Esophagus muscularis mucosa (tissue), 3 donors: ENCODE measurements at regions not wholly inside any gene's neighbourhood (a gene's known extent, or its start where the extent isn't known, plus 50 kb on each side); places are given as distances from the start of the nearest gene placed in this dataset.

ENCODE experiments used
- POLR2A ChIP-seq: fragments of 450-650 bp; IDR thresholded peaks from one replicate; pipeline ENCODE4 v1.6.1; 2017; ENCODE audit warnings: antibody characterized with exemption, moderate library complexity, mild to moderate bottlenecking, low read depth
- POLR2AphosphoS5 ChIP-seq, 2 donors: sonication (generic); formaldehyde crosslinking; IDR thresholded peaks; one replicate each; pipeline ENCODE4 v1.6.1; 2017; ENCODE audit warnings: antibody characterized with exemption in 2 of 2
- TF ChIP-seq, protein P1 (sequence below), 3 experiments: fragments of 200-600 bp in 2 of 3; fragments of 450-650 bp in 1 of 3; sonication (generic) in 2 of 3; IDR thresholded peaks; one replicate each; pipeline ENCODE4 v1.5.1; 2017 to 2019; ENCODE audit warnings: antibody characterized with exemption in 3 of 3, mild to moderate bottlenecking in 2 of 3, moderate library complexity in 1 of 3

DNA sequence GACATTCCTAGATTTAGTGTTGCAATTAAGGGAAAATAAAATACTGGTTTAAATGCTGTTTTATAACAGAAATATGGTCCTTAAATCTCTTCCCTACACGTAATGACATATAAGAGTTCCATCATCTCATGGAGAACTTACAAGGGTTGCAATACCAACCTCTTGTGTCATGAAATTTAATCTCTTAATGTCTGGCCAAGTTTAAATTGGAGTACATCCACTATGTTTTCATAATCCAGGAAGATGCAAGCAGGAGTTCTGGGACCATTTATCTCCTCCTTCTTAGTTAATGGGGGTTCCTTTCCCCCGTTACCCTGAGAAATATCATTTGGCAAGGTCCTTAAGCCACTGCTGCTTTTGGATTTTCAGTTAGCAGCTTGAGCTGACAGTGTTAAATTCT lies 126.0 kb upstream of the ACVR2A start:
- TF ChIP-seq, protein P1, sequence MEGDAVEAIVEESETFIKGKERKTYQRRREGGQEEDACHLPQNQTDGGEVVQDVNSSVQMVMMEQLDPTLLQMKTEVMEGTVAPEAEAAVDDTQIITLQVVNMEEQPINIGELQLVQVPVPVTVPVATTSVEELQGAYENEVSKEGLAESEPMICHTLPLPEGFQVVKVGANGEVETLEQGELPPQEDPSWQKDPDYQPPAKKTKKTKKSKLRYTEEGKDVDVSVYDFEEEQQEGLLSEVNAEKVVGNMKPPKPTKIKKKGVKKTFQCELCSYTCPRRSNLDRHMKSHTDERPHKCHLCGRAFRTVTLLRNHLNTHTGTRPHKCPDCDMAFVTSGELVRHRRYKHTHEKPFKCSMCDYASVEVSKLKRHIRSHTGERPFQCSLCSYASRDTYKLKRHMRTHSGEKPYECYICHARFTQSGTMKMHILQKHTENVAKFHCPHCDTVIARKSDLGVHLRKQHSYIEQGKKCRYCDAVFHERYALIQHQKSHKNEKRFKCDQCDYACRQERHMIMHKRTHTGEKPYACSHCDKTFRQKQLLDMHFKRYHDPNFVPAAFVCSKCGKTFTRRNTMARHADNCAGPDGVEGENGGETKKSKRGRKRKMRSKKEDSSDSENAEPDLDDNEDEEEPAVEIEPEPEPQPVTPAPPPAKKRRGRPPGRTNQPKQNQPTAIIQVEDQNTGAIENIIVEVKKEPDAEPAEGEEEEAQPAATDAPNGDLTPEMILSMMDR (IDR thresholded peaks at IDR 0.05) = no peak
- no peak for TF ChIP-seq POLR2A
- TF ChIP-seq POLR2AphosphoS5 (IDR thresholded peaks at IDR 0.05) = no peak
